GM21423 (cell line): ENCODE measurements at regions not wholly inside any gene's neighbourhood (a gene's known extent, or its start where the extent isn't known, plus 50 kb on each side); places are given as distances from the start of the nearest gene placed in this dataset.

Experiments
- ATAC-seq: cut with Tn5 transposase; IDR thresholded peaks from one replicate; pipeline ENCODE4 v1.9.1; 2021; ENCODE audit warnings: mild to moderate bottlenecking, moderate library complexity; ENCODE audit not compliant: unreplicated experiment

DNA sequence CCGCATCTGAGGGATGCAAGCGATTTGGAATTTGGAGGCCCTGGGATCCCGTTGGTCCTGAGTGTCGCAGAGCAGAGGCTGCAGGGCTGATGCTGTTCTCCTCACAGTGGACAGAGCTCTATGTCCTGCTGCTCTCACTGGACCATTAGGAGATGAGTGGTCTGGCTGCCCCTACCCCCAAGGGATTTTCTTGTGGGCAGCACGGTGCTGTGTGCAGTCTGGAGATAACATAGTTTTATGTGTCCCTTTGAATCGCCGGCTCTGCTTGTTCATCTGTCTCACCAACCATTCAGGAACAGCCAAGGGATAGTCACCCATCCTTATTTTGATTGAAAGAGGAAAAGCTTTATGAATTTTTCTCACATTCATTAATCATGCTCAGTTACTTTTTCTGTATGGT is 49.9 kb downstream of the CHRM3 start:
- no peak for ATAC-seq

DNA sequence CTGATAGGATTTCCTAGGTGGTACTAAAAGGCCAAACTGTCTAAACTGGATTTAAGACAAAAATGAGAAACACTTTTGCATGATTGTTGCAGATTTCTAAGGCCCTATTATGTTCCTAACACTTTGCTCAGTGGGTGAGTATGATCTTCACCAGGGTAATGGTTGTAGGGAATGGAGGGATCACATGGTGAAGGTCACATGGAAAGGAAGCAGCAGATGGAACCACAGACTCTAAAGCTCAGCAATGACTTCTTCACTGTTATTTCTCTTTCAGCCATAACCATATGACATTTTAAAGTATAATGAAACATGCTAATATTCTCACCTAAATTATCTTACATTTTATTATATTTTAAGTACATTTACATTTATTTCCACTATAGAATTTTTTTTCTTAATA is 51.5 kb downstream of the CHRM3 start:
- no peak for ATAC-seq

DNA sequence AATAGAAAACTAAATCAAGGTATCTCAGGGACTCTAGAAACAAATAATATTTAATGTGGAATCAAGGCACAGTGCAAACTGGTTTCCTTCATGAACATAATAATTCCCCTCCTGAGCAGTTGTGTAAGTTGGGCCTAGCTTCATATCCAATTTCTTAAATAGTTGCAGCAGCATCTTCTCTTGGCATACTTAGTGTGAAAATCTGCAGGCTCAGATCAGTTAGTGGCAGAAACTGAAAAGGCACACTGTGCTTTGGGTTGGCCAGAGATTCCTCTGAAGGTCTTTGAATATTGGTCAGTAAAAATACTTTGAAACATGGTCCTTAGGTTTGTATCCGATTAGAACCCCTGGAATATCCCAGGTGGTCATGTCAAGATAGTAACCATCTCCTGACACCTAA is 52.5 kb downstream of the CHRM3 start:
- no peak for ATAC-seq

DNA sequence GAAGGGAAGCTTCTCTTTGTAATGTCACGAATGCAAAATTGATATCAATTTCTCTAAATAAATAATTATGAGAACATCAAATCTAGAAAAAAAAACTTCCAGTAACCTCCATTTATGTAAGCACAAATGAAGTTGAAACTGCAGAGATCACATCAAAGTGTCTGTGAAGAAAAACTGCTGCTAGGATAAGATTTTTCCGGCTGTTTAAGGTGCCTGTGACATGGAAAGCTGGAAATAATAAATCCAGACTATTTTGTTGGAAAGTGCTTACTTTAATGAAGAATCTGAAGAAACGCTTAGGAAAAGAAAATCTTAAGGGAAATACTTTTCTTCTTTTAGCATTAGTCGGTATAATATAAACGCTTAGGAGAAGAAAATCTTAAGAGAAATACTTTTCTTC is 57.0 kb downstream of the CHRM3 start:
- ATAC-seq: no peak

DNA sequence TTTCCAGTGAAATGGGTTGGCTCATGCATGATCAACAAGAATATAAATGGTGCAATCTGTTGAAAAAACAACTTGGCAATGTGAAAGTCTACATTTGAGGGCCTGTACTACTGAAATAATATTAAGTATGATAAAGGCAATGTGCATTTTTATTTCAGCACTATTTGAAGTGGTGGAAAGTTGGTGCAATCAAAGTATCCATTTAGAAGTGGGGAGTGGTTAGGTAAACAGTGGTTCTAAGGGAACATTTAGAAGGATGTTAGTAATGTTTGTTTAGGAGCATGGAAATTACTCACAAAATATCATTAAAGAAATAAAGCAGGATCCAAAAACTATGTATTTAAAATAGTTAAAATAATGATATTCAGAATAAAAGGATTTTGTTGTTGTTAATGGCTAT is 60.2 kb downstream of the CHRM3 start:
- ATAC-seq: no peak

GRCh38 chr1:239448911-239449310 is 62.5 kb downstream of the CHRM3 start:
- no peak for ATAC-seq

GRCh38 chr1:239455743-239456142 is 69.4 kb downstream of the CHRM3 start:
- ATAC-seq: no peak

DNA sequence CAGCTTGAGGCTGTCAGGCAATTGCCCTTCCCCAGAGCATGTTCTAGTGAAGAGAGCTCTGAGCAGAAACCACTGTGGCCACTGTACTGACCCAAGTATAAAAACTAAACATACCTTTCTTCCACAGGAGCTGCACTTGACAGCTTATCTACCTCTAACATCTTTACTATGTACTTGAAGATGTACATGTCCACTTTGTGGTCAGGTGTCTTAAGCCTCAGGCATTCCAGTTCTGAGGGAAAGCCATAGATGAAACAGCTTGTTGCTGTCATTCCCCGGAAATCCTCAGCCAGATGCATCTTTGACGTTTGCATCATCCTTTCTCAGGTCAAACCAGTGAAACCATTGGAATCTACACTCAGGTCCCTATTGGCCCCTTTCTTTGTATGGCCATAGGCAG is 70.4 kb downstream of the CHRM3 start:
- no peak for ATAC-seq

- ATAC-seq: peak; percentile 63
Measured at GRCh38 chr1:239457491-239458143, 71.2 kb downstream of the CHRM3 start.

GRCh38 chr1:239458144-239458500 is 71.8 kb downstream of the CHRM3 start:
- peak; percentile 85 for ATAC-seq

GRCh38 chr1:239467730-239468129 is 81.4 kb downstream of the CHRM3 start:
- no peak for ATAC-seq

- no peak for ATAC-seq
Measured at GRCh38 chr1:239478069-239478468, 91.7 kb downstream of the CHRM3 start.

DNA sequence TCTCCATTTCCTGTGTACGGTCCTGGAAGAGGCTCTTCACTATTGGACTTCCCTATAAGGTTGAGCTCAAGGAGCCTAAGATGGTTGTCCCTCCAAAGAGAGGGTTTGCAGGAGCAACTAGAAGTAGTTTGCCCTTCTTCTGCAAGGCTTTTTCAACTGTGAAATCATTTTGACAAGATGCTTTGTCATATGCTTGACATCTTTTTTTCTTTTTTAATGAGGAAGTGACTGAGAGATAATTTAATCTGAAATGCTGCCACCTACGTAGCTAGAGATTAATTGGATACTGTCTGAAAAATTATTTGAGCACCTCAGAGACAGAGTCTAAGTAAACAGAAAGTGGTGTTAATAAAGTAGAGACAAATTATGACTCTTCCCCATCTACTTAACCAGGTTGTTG is 97.0 kb downstream of the CHRM3 start:
- no peak for ATAC-seq

DNA sequence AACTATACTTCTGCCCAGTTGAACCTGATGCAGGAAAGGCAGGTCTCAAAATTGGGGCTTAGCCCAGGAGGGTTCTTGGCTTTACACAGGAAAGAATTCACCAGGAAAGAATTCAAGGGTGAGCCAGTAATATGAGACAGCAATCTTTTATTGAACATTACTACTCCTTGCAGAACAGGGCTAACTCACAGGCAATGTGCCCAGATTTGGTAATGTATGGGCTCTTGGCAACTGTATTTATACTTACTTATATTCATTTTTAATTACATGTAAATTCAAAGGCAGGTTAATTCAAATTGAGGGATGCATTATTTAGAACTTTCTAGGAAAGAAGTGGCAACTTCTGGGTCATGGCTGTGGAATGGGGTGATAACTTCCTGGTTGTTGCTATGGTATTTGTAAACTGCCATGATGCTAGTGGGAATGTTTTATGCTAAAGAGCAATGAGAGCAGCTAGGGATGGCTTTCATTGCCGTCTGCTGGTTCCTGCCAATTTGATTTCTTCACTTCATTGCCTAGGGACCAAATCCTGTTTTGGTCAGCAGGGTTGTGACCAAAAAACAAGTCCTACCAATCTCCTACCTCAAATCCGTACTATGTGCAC is 107.5 kb downstream of the CHRM3 start:
- no peak for ATAC-seq

DNA sequence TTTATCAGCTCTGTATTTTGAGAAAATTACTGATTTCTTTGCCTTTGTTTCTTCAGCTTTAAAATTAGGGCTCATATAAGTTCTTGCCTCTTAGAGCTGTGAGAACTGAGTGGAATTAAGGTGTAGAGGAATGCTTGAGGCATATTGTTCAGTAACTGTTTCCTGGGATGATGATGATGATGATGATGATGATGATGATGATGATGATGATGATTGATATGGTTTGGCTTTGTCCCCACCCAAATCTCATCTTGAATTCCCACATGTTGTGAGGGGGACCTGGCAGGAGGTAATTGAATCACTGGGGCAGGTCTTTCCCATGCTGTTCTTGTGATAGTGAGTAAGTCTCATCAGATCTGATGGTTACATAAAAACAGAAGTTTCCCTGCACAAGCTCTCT is 118.7 kb downstream of the CHRM3 start:
- ATAC-seq: no peak

DNA sequence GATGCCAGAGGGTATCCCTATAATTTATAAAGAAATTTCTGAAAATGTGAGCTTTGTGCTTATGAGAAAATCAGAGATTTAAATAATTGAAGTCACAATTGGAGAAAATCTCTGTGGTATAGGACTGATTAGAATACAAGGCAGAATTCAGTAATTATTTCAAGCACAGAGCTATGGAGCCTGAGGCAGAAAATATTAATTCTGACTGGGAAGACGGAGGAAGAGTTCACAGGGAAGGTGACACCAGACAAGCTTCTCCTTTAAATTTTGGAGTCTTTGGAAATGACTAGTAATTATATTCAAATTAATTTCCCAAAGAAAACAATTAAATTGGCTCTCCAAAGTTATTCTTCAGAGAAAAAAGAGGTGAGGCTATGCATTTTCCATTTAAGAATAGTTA is 121.5 kb downstream of the CHRM3 start:
- ATAC-seq: no peak

DNA sequence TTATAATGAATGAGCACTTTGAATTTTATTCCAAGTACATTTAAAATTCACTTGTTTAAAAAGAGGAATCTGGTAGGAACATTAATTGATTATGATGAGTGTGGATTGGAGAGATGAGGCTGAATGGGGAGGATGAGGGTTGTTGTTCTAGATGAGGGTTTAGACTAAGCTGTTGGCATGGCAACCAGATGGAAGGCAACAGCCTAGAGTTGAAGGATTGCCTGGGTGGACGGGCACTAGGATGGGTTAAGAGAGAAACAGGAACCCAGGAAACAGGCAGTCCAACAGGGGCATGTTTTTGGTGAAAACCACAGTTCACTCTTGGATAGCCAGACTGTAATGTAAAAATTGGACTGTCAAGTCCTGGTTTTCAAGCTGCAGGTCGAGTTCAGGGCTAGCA is 125.5 kb downstream of the CHRM3 start:
- ATAC-seq: no peak

- ATAC-seq: no peak
Measured at GRCh38 chr1:239516579-239516978, 130.2 kb downstream of the CHRM3 start.

DNA sequence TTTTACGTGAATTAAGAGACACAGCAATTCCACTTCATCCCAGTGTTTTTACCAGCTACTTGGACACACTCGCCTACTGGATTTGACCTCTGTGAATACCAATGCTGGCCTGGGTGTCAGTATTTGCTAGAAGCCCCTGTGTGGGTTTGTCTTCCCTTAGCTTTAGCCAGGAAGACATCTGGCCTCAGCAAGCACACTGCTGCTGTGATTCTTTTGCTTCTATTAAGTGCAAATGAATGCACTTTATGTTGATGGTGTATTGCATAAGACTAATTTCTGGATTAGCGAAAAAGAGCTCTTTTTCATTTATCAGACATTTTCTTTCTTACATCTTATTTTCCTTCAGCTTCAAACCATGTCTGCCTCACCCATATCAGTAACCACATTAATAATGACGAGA is 140.0 kb downstream of the CHRM3 start:
- ATAC-seq: no peak

DNA sequence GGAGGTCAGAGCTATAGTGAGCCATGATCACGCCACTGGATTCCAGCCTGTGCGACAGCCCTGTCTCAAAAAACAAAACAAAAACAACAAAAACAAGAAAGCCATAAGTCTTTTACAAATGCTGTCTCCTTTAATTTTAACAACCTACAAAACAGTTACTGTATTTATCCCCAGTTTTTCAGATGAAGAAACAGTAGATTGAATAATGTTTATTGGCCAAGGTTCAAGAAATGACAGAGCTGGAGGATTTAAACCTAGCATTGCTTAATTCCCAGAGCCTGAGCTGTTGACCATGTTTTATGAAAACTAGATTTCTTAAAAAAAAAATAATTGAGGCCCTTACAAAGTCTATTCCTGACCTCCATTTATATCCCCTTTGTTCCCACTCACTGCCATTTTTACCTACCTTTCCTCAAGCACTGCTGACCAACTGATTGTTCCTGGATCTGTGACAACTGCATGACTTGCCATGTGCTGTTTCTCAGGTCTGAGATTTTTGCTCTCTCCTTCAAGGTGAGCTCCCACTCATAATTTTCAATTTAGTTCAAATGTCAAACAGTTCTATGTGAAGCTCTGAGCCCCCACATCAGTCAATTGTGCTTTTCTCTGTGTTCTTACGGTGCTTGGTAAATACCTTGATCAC is 140.8 kb downstream of the CHRM3 start:
- no peak for ATAC-seq

- ATAC-seq: no peak
Measured at GRCh38 chr1:239536165-239536849, 149.9 kb downstream of the CHRM3 start.

GRCh38 chr1:239537795-239538194 is 151.4 kb downstream of the CHRM3 start:
- no peak for ATAC-seq
